CD4-positive, alpha-beta T cell treated with Interleukin-6 at 100 ng/mL for 8 hours (primary cell): ENCODE measurements at regions not wholly inside any gene's neighbourhood (a gene's known extent, or its start where the extent isn't known, plus 50 kb on each side); places are given as distances from the start of the nearest gene placed in this dataset.

Experiments
- DNase-seq: peaks from one replicate; pipeline ENCODE4 v3.0.0-alpha.2; 2020; ENCODE audit warnings: mixed read lengths, low spot score

GRCh38 chr15:95327183-95327525 lies 1003.3 kb upstream of the NR2F2 start:
- DNase-seq = no peak

GRCh38 chr15:95327661-95328060 lies 1002.8 kb upstream of the NR2F2 start:
- DNase-seq = no peak

GRCh38 chr15:95328559-95328958 lies 1001.9 kb upstream of the NR2F2 start:
- DNase-seq = no peak

GRCh38 chr15:95329362-95329761 lies 1001.1 kb upstream of the NR2F2 start:
- no peak for DNase-seq

- DNase-seq = no peak
Measured at GRCh38 chr15:95341686-95342085, 988.8 kb upstream of the NR2F2 start.

- DNase-seq = no peak
Measured at GRCh38 chr15:95345867-95346266, 984.6 kb upstream of the NR2F2 start.

- DNase-seq = no peak
Measured at GRCh38 chr15:95346721-95347475, 983.6 kb upstream of the NR2F2 start.

- DNase-seq = no peak
Measured at GRCh38 chr15:95347837-95348236, 982.7 kb upstream of the NR2F2 start.

- no peak for DNase-seq
Measured at GRCh38 chr15:95350908-95351307, 979.6 kb upstream of the NR2F2 start.

- DNase-seq = no peak
Measured at GRCh38 chr15:95352631-95353187, 977.8 kb upstream of the NR2F2 start.

GRCh38 chr15:95353512-95353911 lies 977.0 kb upstream of the NR2F2 start:
- no peak for DNase-seq

- DNase-seq = no peak
Measured at GRCh38 chr15:95359966-95360365, 970.5 kb upstream of the NR2F2 start.

GRCh38 chr15:95362306-95362705 lies 968.2 kb upstream of the NR2F2 start:
- DNase-seq = no peak

GRCh38 chr15:95363646-95364045 lies 966.9 kb upstream of the NR2F2 start:
- no peak for DNase-seq

- DNase-seq = no peak
Measured at GRCh38 chr15:95365511-95366107, 964.9 kb upstream of the NR2F2 start.

GRCh38 chr15:95368191-95368590 lies 962.3 kb upstream of the NR2F2 start:
- DNase-seq = no peak

- DNase-seq = no peak
Measured at GRCh38 chr15:95368755-95369601, 961.5 kb upstream of the NR2F2 start.

- no peak for DNase-seq
Measured at GRCh38 chr15:95370291-95370690, 960.2 kb upstream of the NR2F2 start.

- DNase-seq = no peak
Measured at GRCh38 chr15:95371664-95372063, 958.8 kb upstream of the NR2F2 start.

GRCh38 chr15:95375281-95375680 lies 955.2 kb upstream of the NR2F2 start:
- no peak for DNase-seq

- DNase-seq = no peak
Measured at GRCh38 chr15:95377258-95377852, 953.1 kb upstream of the NR2F2 start.
